Ascending aorta (tissue), 2 donors: ENCODE measurements at regions not wholly inside any gene's neighbourhood (a gene's known extent, or its start where the extent isn't known, plus 50 kb on each side); places are given as distances from the start of the nearest gene placed in this dataset.

Experiments
- DNase-seq, 2 donors: peaks; one replicate each; pipeline ENCODE4 v3.0.0-alpha.2; 2019; ENCODE audit warnings: low spot score in 2 of 2
- H3K27ac ChIP-seq, 2 donors: fragments of 200-600 bp; sonication (generic); one replicate each; pipeline ENCODE4 v1.5.1; 2016 to 2017; ENCODE audit warnings: mild to moderate bottlenecking in 1 of 2
- H3K27me3 ChIP-seq: fragments of 200-600 bp; sonication (generic); one replicate; pipeline ENCODE4 v1.5.1; 2017
- H3K36me3 ChIP-seq, 2 donors: fragments of 200-600 bp; sonication (generic); one replicate each; pipeline ENCODE4 v1.5.1; 2016
- H3K4me1 ChIP-seq, 2 donors: fragments of 200-600 bp; sonication (generic); one replicate each; pipeline ENCODE4 v1.5.1; 2016 to 2017; ENCODE audit warnings: mild to moderate bottlenecking in 1 of 2
- H3K4me3 ChIP-seq, 2 donors: fragments of 200-600 bp; sonication (generic); one replicate each; pipeline ENCODE4 v1.5.1; 2016 to 2017; ENCODE audit warnings: mild to moderate bottlenecking in 1 of 2
- H3K9me3 ChIP-seq, 2 donors: fragments of 200-600 bp; sonication (generic); one replicate each; pipeline ENCODE4 v1.5.1; 2016
- intact Hi-C: fragments of 100-400 bp; cut with DNase I; formaldehyde crosslinking; loops from one replicate; pipeline ENCODE4 v1.15.1; 2023
- TF ChIP-seq, protein P1 (sequence below), 3 experiments: fragments of 200-600 bp in 2 of 3; fragments of 450-650 bp in 1 of 3; sonication (generic) in 2 of 3; IDR thresholded peaks; one replicate each; pipeline ENCODE4 v1.5.1; 2016 to 2019; ENCODE audit warnings: antibody characterized with exemption in 3 of 3, mild to moderate bottlenecking in 1 of 3, moderate library complexity in 1 of 3

DNA sequence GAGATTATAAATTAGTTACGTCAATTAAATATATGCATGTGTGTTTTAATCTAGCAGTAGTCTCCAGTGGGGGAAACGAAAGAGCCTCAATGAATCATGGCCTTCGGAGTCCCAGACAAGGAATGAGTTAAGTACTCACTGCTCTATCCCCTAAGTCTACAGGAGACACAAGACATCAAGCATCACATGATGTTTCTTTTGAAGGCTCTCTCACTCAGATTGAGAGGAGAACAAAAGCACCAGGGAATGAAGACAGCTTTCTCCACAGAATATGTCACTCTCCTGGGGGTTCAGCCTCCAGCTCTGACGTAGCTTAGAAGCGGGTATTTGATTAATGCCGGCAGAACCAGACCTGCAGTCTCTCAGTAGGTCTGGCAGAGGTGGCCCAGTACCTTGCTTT is 381.4 kb downstream of the ACTL7B start:
- intact Hi-C loops = loop anchor here (10.0 kb wide), 1 partner anchor 310 kb away; no protein-coding TSS in a partner anchor
- H3K36me3 ChIP-seq = no peaks in the 10 kb centered on the region
- no peaks in the 10 kb centered on the region for H3K27me3 ChIP-seq
- DNase-seq = no peak
- H3K27ac ChIP-seq = no peak overlapping the region
- H3K9me3 ChIP-seq = no peaks in the 10 kb centered on the region
- TF ChIP-seq, protein P1, sequence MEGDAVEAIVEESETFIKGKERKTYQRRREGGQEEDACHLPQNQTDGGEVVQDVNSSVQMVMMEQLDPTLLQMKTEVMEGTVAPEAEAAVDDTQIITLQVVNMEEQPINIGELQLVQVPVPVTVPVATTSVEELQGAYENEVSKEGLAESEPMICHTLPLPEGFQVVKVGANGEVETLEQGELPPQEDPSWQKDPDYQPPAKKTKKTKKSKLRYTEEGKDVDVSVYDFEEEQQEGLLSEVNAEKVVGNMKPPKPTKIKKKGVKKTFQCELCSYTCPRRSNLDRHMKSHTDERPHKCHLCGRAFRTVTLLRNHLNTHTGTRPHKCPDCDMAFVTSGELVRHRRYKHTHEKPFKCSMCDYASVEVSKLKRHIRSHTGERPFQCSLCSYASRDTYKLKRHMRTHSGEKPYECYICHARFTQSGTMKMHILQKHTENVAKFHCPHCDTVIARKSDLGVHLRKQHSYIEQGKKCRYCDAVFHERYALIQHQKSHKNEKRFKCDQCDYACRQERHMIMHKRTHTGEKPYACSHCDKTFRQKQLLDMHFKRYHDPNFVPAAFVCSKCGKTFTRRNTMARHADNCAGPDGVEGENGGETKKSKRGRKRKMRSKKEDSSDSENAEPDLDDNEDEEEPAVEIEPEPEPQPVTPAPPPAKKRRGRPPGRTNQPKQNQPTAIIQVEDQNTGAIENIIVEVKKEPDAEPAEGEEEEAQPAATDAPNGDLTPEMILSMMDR (IDR thresholded peaks at IDR 0.05) = no peak
- H3K4me3 ChIP-seq = no peak overlapping the region
- peaks cover 3 to 20% of the 10 kb centered on the region in 2 donors for H3K4me1 ChIP-seq

DNA sequence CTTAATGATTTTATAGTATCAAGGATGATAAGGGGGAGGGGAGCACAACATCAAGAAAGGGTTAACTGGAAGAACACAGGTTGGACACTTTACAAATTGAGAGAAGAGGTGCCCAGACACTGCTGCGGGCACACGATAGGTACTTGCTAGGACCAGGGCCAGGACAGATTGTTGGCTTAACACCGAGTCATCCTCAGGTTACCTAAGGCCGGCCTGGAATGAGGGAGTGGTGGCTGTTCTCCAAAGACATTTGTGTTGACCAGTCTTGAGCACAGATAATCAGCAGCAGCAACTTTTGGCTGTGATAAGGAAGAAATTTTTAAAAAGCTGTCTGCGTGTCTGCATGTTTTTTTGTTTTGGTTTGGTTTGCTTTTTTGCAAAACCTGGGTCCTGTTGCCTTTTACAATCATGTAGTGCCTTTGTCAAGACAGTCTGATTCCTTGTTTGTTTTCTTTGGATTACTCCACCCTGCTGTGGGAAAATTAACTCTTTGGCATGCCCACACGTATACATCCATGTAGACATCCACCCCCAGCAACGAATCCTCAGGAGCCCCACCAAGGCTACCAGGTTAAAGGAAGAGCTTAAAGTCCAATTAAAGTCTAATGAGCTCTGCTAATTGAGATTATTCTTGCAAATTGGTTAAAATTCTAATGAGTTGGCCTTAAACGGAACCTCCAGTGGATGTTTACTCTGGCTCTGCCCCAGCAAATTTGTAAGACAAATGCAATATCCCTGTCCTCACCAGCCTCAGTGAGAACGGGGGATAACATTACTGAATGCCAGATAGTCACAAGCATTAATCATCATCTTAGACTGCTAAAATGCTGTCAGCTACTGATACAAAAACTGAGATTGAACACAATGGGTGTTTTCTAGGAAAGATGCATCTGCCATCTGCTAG is 382.3 kb downstream of the ACTL7B start:
- Histone ChIP-seq H3K27me3 (no peaks in the 10 kb centered on the region), H3K4me3 (no peak overlapping the region), H3K9me3 (no peaks in the 10 kb centered on the region), H3K36me3 (no peaks in the 10 kb centered on the region), H3K27ac (no peak overlapping the region), H3K4me1 (peaks cover 3 to 16% of the 10 kb centered on the region in 2 donors)
- intact Hi-C loops = loop anchor here (10.0 kb wide), 1 partner anchor 311 kb away; no protein-coding TSS in a partner anchor
- DNase-seq = no peak
- TF ChIP-seq, protein P1 (IDR thresholded peaks at IDR 0.05) = no peak

DNA sequence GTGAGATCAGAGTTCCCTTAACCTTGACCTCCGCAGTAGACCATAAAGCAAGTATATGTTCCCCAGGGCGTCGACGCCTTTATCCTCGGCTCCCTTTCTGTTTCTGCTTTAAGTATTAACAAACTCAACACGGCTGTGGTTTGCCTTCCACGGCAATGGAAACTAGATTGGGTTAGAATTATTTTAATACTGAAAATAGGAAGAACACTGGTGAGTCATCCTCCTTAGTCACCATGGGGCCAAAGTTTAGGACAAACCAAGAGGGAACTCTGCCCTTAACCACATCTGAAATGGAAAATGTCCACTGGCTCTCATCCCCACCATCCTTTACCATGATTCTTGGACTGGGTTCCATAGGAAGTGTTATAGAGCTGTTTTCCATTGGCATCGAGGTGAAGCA is 386.1 kb downstream of the ACTL7B start:
- H3K27me3 ChIP-seq = no peaks in the 10 kb centered on the region
- TF ChIP-seq, protein P1 (IDR thresholded peaks at IDR 0.05) = no peak
- no peak overlapping the region for H3K27ac ChIP-seq
- intact Hi-C loops = loop anchor here (10.0 kb wide), 1 partner anchor 315 kb away; no protein-coding TSS in a partner anchor
- no peak overlapping the region for H3K4me3 ChIP-seq
- DNase-seq = no peak
- no peaks in the 10 kb centered on the region for H3K36me3 ChIP-seq
- H3K4me1 ChIP-seq = peaks cover 2 to 13% of the 10 kb centered on the region in 2 donors
- no peaks in the 10 kb centered on the region for H3K9me3 ChIP-seq

DNA sequence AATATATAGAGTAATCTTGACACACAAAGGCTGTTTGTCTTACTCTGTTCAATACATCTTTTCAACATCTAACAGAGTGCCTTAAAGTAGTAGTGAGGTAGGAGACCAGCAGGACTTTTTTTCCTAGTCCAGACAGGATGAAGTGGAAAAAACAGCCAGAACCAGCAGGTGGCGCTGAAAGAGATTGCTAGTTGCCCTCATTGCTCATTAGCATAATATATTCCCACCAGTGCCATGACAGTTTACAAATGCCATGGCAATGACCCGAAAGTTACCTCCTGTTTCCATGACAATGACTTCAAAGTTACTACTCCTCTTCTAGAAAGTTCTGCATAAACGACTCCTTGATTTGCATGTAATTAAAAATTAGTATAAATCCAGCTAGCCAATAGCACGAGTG is 387.4 kb downstream of the ACTL7B start:
- TF ChIP-seq, protein P1 (IDR thresholded peaks at IDR 0.05) = peak in 1 of 3 experiments; percentile 19
- Histone ChIP-seq H3K27ac (peak overlapping the region in 1 of 2 donors; percentile 31), H3K9me3 (no peaks in the 10 kb centered on the region), H3K4me1 (peaks cover 2 to 15% of the 10 kb centered on the region in 2 donors), H3K36me3 (no peaks in the 10 kb centered on the region), H3K4me3 (no peak overlapping the region), H3K27me3 (no peaks in the 10 kb centered on the region)
- no peak for DNase-seq
- intact Hi-C loops = no loop called here

DNA sequence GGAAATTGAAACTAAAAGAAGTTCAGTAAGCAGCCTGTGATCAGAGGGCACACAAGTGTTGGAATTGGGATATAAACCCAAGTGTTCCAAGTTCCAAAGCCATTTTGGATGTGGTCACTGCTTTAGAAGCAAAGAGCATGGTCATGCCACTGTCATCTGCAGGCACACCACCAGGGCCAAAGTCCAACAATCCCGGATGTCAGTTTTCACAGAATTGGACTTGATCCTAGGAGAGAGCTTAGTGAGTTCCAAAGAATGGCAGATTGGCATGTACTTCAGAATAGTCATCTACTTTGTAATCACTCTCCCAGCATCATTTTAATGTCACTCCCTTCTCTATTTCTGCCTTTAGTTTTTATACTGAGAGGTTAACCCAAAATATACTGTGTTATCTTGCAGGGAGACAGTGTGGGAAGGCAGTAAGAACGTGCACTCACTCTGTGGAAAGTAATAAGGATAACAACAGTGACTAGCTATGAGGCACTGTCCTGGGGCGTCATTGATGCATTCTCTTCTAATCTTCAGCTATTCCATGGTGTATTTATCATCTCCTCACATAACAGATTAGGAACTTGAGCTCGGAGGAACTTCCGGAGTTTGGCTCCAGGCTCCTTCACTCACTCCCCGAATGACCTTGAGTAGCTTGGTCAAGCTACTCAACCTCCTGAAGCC is 388.0 kb downstream of the ACTL7B start:
- Histone ChIP-seq H3K36me3 (no peaks in the 10 kb centered on the region), H3K4me1 (peaks cover 2 to 15% of the 10 kb centered on the region in 2 donors), H3K27ac (peak overlapping the region in 1 of 2 donors; percentile 31), H3K27me3 (no peaks in the 10 kb centered on the region), H3K4me3 (no peak overlapping the region), H3K9me3 (no peaks in the 10 kb centered on the region)
- TF ChIP-seq, protein P1 (IDR thresholded peaks at IDR 0.05) = no peak
- intact Hi-C loops = no loop called here
- peak in 1 of 2 donors; percentile 68 for DNase-seq
